GM13976 (cell line): ENCODE measurements at regions not wholly inside any gene's neighbourhood (a gene's known extent, or its start where the extent isn't known, plus 50 kb on each side); places are given as distances from the start of the nearest gene placed in this dataset.

ENCODE experiments used
- DNase-seq: peaks from one replicate; pipeline ENCODE4 v3.0.0; 2012; ENCODE audit warnings: low spot score
- in situ Hi-C: fragments of 300-500 bp; cut with MboI; formaldehyde crosslinking; loops from one replicate; pipeline ENCODE4 v1.12.0; 2022; ENCODE audit warnings: low sequenced_read_pairs, mixed read lengths, inconsistent platforms; ENCODE audit not compliant: unreplicated experiment
- TF ChIP-seq, protein P1 (sequence below): IDR thresholded peaks from 2 replicates; pipeline ENCODE4 v1.5.1; 2012; ENCODE audit warnings: borderline replicate concordance, mild to moderate bottlenecking; ENCODE audit not compliant: insufficient read depth; ENCODE audit errors: extremely low read depth, missing control alignments, control extremely low read depth

- in situ Hi-C loops, result no loop called here
- TF ChIP-seq, protein P1, sequence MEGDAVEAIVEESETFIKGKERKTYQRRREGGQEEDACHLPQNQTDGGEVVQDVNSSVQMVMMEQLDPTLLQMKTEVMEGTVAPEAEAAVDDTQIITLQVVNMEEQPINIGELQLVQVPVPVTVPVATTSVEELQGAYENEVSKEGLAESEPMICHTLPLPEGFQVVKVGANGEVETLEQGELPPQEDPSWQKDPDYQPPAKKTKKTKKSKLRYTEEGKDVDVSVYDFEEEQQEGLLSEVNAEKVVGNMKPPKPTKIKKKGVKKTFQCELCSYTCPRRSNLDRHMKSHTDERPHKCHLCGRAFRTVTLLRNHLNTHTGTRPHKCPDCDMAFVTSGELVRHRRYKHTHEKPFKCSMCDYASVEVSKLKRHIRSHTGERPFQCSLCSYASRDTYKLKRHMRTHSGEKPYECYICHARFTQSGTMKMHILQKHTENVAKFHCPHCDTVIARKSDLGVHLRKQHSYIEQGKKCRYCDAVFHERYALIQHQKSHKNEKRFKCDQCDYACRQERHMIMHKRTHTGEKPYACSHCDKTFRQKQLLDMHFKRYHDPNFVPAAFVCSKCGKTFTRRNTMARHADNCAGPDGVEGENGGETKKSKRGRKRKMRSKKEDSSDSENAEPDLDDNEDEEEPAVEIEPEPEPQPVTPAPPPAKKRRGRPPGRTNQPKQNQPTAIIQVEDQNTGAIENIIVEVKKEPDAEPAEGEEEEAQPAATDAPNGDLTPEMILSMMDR, result no peak
- no peak for DNase-seq
Measured at GRCh38 chr12:46454981-46455380, 82.4 kb upstream of the SLC38A2 start.

DNA sequence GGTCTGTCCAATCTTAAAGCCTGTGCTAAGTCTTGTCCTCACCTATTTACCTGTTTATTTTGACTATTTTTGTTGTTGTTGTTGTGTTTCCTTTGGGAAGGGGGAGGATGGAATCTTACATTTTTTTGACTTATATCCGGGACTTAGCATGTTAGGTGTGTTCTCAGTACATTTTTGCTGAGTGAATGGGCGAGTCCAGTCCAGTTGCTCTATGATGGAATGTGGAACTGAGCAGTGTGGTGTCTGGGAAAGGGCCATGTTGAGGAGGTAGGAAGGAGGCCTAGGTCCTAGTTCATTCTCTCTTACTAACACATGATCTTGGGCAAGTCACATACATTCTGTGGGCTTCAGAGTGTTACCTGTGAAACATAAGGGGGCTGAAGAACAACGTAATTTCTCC lies 80.9 kb upstream of the SLC38A2 start:
- DNase-seq, result no peak
- TF ChIP-seq, protein P1, result no peak
- in situ Hi-C loops, result no loop called here

- DNase-seq, result no peak
- in situ Hi-C loops, result no loop called here
- TF ChIP-seq, protein P1, result no peak
Measured at GRCh38 chr12:46452776-46453175, 80.2 kb upstream of the SLC38A2 start.

- TF ChIP-seq, protein P1, result no peak
- no peak for DNase-seq
- in situ Hi-C loops, result no loop called here
Measured at GRCh38 chr12:46452061-46452615, 79.6 kb upstream of the SLC38A2 start.

GRCh38 chr12:46451276-46452021 lies 78.9 kb upstream of the SLC38A2 start:
- DNase-seq, result no peak
- in situ Hi-C loops, result no loop called here
- TF ChIP-seq, protein P1, result no peak

- DNase-seq, result no peak
- in situ Hi-C loops, result no loop called here
- TF ChIP-seq, protein P1, result no peak
Measured at GRCh38 chr12:46450279-46450748, 77.7 kb upstream of the SLC38A2 start.
